Trophoblast cell (in vitro differentiated cells and primary cell): ENCODE measurements at regions not wholly inside any gene's neighbourhood (a gene's known extent, or its start where the extent isn't known, plus 50 kb on each side); places are given as distances from the start of the nearest gene placed in this dataset.
A peak's percentile ranks its signal among the peaks of the same experiment; 100 is the strongest.
"Not testable (repeated sequence)": the region's sequence is repeated elsewhere in the genome, so short reads cannot be mapped to it uniquely, and the experiment has no call there.

Source experiments
- DNase-seq, 2 donors: peaks; one replicate each; pipeline ENCODE4 v3.0.0-alpha.2; 2016
- H2AFZ ChIP-seq: 2 replicates; pipeline ENCODE4 v1.6.1; 2013; ENCODE audit warnings: low read length, moderate library complexity, mild to moderate bottlenecking; ENCODE audit not compliant: insufficient read depth, poor library complexity
- H2AK5ac ChIP-seq: 2 replicates; pipeline ENCODE4 v1.6.1; 2013; ENCODE audit warnings: mild to moderate bottlenecking, low read length
- H2BK120ac ChIP-seq: 2 replicates; pipeline ENCODE4 v1.6.1; 2013; ENCODE audit warnings: low read length, mild to moderate bottlenecking, moderate library complexity; ENCODE audit not compliant: insufficient read depth, poor library complexity
- H2BK12ac ChIP-seq: 2 replicates; pipeline ENCODE4 v1.6.1; 2013; ENCODE audit warnings: mild to moderate bottlenecking, low read length, moderate library complexity
- H2BK5ac ChIP-seq: 2 replicates; pipeline ENCODE4 v1.6.1; 2013; ENCODE audit warnings: low read length, low read depth, moderate library complexity, mild to moderate bottlenecking; ENCODE audit not compliant: poor library complexity
- H3K14ac ChIP-seq: 2 replicates; pipeline ENCODE4 v1.6.1; 2013; ENCODE audit warnings: mild to moderate bottlenecking, low read length
- H3K18ac ChIP-seq: 2 replicates; pipeline ENCODE4 v1.6.1; 2013; ENCODE audit warnings: mild to moderate bottlenecking, low read length
- H3K23ac ChIP-seq: 2 replicates; pipeline ENCODE4 v1.6.1; 2013; ENCODE audit warnings: low read length
- H3K27ac ChIP-seq: 2 replicates; pipeline ENCODE4 v1.5.1; 2013; ENCODE audit warnings: low read depth, mild to moderate bottlenecking, inconsistent platforms, low read length, moderate library complexity
- H3K27me3 ChIP-seq: 2 replicates; pipeline ENCODE4 v1.6.1; 2013; ENCODE audit warnings: inconsistent platforms, mild to moderate bottlenecking, low read length, moderate library complexity; ENCODE audit not compliant: insufficient read depth
- H3K36me3 ChIP-seq, 2 experiments: 1 replicate in 1 of 2; 2 replicates in 1 of 2; pipeline ENCODE4 v1.6.1; 2013; ENCODE audit warnings: low read length in 2 of 2, mild to moderate bottlenecking in 2 of 2, moderate library complexity in 1 of 2; ENCODE audit not compliant: insufficient read depth in 2 of 2, control insufficient read depth in 1 of 2
- H3K4ac ChIP-seq: 2 replicates; pipeline ENCODE4 v1.6.1; 2013; ENCODE audit warnings: low read depth, mild to moderate bottlenecking, low read length, moderate library complexity
- H3K4me1 ChIP-seq, 2 experiments: 1 replicate in 1 of 2; 2 replicates in 1 of 2; pipeline ENCODE4 v1.6.1; 2013; ENCODE audit warnings: low read length in 2 of 2, mild to moderate bottlenecking in 2 of 2, moderate library complexity in 1 of 2; ENCODE audit not compliant: insufficient read depth in 2 of 2, control insufficient read depth in 1 of 2
- H3K4me2 ChIP-seq: 2 replicates; pipeline ENCODE4 v1.6.1; 2013; ENCODE audit warnings: inconsistent platforms, mild to moderate bottlenecking, low read length, moderate library complexity
- H3K4me3 ChIP-seq: 2 replicates; pipeline ENCODE4 v1.5.1; 2013; ENCODE audit warnings: mild to moderate bottlenecking, low read depth, low read length, inconsistent platforms
- H3K79me1 ChIP-seq: one replicate; pipeline ENCODE4 v1.6.1; 2013; ENCODE audit warnings: low read length
- H3K79me2 ChIP-seq: 2 replicates; pipeline ENCODE4 v1.6.1; 2013; ENCODE audit warnings: low read length, mild to moderate bottlenecking; ENCODE audit not compliant: control insufficient read depth, insufficient read depth, poor library complexity
- H3K9ac ChIP-seq: 2 replicates; pipeline ENCODE4 v1.6.1; 2013; ENCODE audit warnings: mild to moderate bottlenecking, low read length
- H3K9me3 ChIP-seq: 2 replicates; pipeline ENCODE4 v1.6.1; 2013; ENCODE audit warnings: low read depth, mild to moderate bottlenecking, control low read depth, inconsistent platforms, low read length; ENCODE audit not compliant: insufficient read depth
- H4K12ac ChIP-seq: 2 replicates; pipeline ENCODE4 v1.6.1; 2013; ENCODE audit warnings: low read depth, mild to moderate bottlenecking, low read length, moderate library complexity
- H4K8ac ChIP-seq: 2 replicates; pipeline ENCODE4 v1.6.1; 2013; ENCODE audit warnings: low read depth, mild to moderate bottlenecking, low read length, moderate library complexity
- H4K91ac ChIP-seq: one replicate; pipeline ENCODE4 v1.6.1; 2013; ENCODE audit warnings: low read depth, mild to moderate bottlenecking, low read length, moderate library complexity
- WGBS: extraction: QIAGEN DNeasy Blood & Tissue Kit; methylation state at CpG from one replicate; pipeline ENCODE4 v1.1.7; 2013; ENCODE audit warnings: missing lambda C conversion rate; ENCODE audit not compliant: insufficient read length, insufficient coverage; ENCODE audit errors: extremely low coverage; 5-methylcytosine and 5-hydroxymethylcytosine counted together

DNA sequence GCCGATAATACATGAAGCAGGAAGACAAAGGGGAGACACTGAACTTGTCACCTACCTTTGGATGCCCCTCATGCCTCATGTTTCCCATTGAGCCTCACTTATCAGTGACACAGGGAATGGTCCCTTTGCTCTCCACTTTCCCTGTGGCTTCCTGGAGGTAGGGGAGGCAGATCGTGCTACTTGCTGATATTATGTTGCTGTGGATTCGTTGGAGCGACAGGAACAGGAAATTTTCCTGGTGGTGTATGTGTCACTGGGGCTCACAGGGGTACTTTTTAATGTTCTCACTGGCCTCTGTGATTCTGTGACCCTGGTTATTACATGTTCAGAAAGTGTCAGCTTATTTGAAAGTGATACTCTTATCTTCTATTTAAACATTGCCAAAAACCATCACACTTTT lies 72.7 kb upstream of the VKORC1L1 start:
- H3K18ac ChIP-seq, H3K36me3 ChIP-seq, H3K4me1 ChIP-seq, DNase-seq, H3K4me3 ChIP-seq, H4K8ac ChIP-seq, H3K23ac ChIP-seq, H2BK5ac ChIP-seq, H3K79me2 ChIP-seq, H3K4me2 ChIP-seq, H3K9ac ChIP-seq, H3K9me3 ChIP-seq, H3K27me3 ChIP-seq, H3K27ac ChIP-seq, H2AFZ ChIP-seq, H3K79me1 ChIP-seq, H4K12ac ChIP-seq, H3K4ac ChIP-seq: not testable (repeated sequence)
- H4K91ac ChIP-seq, result peak overlapping the region; percentile 63
- WGBS, result no CpG with 5 or more reads among the region's 4 CpGs
- H2BK12ac ChIP-seq, result peak overlapping the region; percentile 27
- H3K14ac ChIP-seq, result peak overlapping the region; percentile 24
- H2AK5ac ChIP-seq, result peak overlapping the region; percentile 57
- H2BK120ac ChIP-seq, result peak overlapping the region; percentile 44

DNA sequence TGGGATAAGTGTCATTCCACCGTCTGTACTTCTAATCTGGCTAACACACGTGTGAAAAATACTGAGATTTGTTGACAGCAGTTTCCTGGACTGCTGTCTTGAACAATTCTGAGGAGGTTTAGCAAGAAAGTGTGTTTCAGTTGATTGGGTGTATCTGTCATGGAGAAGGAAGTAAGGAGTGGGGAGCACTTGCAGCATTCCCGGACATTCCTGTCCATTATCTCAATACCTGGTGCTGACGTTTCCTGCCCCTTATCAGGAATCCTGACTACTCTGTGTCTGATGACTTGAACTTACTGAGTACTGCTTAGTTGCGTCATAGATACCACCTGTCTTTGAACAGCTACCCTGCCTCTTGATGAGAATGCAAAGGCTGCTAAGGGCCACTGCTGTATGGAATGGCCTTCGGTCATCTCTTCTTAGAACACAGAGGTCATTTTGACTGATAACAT lies 72.0 kb upstream of the VKORC1L1 start:
- peaks cover 3 to 8% of the 10 kb centered on the region in 2 experiments for H3K4me1 ChIP-seq
- WGBS, result no CpG with 5 or more reads among the region's 6 CpGs

DNA sequence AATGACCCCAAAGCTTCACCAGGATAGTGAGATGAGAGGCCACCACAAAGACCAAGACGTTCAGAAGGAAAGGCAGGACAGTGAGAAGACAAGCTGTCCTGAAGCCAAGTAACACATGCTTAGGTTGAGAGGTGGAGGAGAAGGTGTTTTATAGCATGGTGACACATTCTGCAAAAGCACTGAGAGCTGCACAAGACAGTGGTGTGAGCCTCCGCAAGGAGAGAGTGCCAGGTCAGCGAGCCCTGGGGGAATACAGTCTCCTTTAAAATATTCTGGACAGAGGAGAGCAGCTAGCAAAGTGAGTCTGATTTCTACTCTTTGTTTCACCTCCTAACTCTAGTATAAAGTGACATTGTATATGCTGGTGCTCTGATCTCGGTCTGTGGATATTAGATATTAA lies 68.0 kb upstream of the VKORC1L1 start:
- Histone ChIP-seq H3K79me2 (no peaks in the 10 kb centered on the region), H3K4me1 (peaks cover 3 to 4% of the 10 kb centered on the region in 2 experiments), H3K27ac (no peak overlapping the region), H3K14ac (no peak overlapping the region), H3K27me3 (no peaks in the 10 kb centered on the region), H4K12ac (no peak overlapping the region), H3K4me3 (no peak overlapping the region), H3K4me2 (no peak overlapping the region), H3K36me3 (no peaks in the 10 kb centered on the region), H2BK12ac (no peak overlapping the region), H3K23ac (no peak overlapping the region), H4K91ac (no peak overlapping the region), H2AK5ac (no peak overlapping the region), H2AFZ (no peak overlapping the region), H2BK120ac (no peak overlapping the region), H3K9ac (no peak overlapping the region), H3K18ac (no peak overlapping the region), H4K8ac (no peak overlapping the region), H3K9me3 (peaks cover 1% of the 10 kb centered on the region), H3K79me1 (no peaks in the 10 kb centered on the region), H3K4ac (no peak overlapping the region), H2BK5ac (no peak overlapping the region)
- no CpG with 5 or more reads among the region's 4 CpGs for WGBS
- DNase-seq, result no peak

More for the DNA sequence above, 72.0 kb upstream of the VKORC1L1 start:
- H3K18ac ChIP-seq, result no peak overlapping the region
- no peak overlapping the region for H2BK120ac ChIP-seq
- H3K4me3 ChIP-seq, result no peak overlapping the region
- no peak overlapping the region for H4K8ac ChIP-seq
- H4K91ac ChIP-seq, result no peak overlapping the region
- no peak overlapping the region for H3K23ac ChIP-seq
- DNase-seq, result peak; percentile 93 to 98
- H3K4ac ChIP-seq, result no peak overlapping the region
- H3K14ac ChIP-seq, result no peak overlapping the region
- H3K36me3 ChIP-seq, result no peaks in the 10 kb centered on the region
- H3K9ac ChIP-seq, result no peak overlapping the region
- no peaks in the 10 kb centered on the region for H3K79me1 ChIP-seq
- H4K12ac ChIP-seq, result no peak overlapping the region
- no peak overlapping the region for H2BK5ac ChIP-seq
- H2AFZ ChIP-seq, result no peak overlapping the region
- H3K27me3 ChIP-seq, result no peaks in the 10 kb centered on the region
- H2AK5ac ChIP-seq, result no peak overlapping the region
- H3K79me2 ChIP-seq, result no peaks in the 10 kb centered on the region
- no peak overlapping the region for H3K27ac ChIP-seq
- no peaks in the 10 kb centered on the region for H3K9me3 ChIP-seq
- no peak overlapping the region for H3K4me2 ChIP-seq
- H2BK12ac ChIP-seq, result no peak overlapping the region

DNA sequence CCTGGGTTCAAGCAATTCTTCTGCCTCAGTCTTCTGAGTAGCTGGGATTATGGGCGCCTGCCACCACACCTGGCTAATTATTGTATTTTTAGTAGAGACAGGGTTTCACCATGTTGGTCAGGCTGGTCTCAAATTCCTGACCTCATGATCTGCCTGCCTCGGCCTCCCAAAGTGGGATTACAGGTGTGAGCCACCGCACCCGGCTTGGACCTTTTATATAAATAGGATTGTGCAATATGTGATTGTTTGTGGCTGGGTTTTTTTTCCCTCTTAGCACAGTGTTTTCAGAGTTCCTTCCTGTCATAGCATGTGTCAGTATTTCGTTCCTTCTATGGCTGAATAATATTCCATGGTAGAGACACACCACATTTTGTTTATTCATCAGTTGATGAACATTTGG lies 65.8 kb upstream of the VKORC1L1 start:
- H3K4me3 ChIP-seq, H3K18ac ChIP-seq, H4K91ac ChIP-seq, H3K4me2 ChIP-seq, H4K12ac ChIP-seq, H3K9me3 ChIP-seq, H2BK120ac ChIP-seq, H2BK5ac ChIP-seq, H3K27ac ChIP-seq, H3K14ac ChIP-seq, H3K27me3 ChIP-seq, H3K36me3 ChIP-seq, H3K79me1 ChIP-seq, H2AK5ac ChIP-seq, H2BK12ac ChIP-seq, H3K9ac ChIP-seq, H3K23ac ChIP-seq, H3K4ac ChIP-seq, H2AFZ ChIP-seq, DNase-seq, H3K79me2 ChIP-seq, H4K8ac ChIP-seq, H3K4me1 ChIP-seq: not testable (repeated sequence)
- no CpG with 5 or more reads among the region's 5 CpGs for WGBS
